WI38 (cell line): ENCODE measurements at regions not wholly inside any gene's neighbourhood (a gene's known extent, or its start where the extent isn't known, plus 50 kb on each side); places are given as distances from the start of the nearest gene placed in this dataset.

Experiments
- H3K4me3 ChIP-seq: 2 replicates; pipeline ENCODE4 v1.5.1; 2011; ENCODE audit warnings: low read depth, mild to moderate bottlenecking, control low read depth, low read length
- TF ChIP-seq, protein P1 (sequence below): IDR thresholded peaks from 2 replicates; pipeline ENCODE4 v1.5.1; 2012; ENCODE audit warnings: low read depth, mild to moderate bottlenecking, control low read depth, low read length

DNA sequence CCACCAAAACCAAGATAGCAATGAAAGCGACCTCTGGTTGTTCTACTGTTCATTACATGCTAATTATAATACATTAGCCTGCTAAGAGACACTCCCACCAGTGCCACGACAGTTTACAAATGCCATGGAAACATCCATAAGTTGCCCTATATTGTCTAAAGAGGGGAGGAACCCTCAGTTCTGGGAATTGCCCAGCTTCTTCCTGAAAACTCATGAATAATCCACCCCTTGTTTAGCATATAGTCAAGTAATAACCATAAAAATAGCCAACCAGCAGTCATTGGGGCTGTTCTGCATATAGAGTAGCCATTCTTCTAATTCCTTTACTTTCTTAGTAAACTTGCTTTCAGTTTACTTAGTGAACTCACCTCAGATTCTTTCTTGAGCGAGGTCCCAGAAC is 189.8 kb upstream of the SOX11 start:
- TF ChIP-seq, protein P1, sequence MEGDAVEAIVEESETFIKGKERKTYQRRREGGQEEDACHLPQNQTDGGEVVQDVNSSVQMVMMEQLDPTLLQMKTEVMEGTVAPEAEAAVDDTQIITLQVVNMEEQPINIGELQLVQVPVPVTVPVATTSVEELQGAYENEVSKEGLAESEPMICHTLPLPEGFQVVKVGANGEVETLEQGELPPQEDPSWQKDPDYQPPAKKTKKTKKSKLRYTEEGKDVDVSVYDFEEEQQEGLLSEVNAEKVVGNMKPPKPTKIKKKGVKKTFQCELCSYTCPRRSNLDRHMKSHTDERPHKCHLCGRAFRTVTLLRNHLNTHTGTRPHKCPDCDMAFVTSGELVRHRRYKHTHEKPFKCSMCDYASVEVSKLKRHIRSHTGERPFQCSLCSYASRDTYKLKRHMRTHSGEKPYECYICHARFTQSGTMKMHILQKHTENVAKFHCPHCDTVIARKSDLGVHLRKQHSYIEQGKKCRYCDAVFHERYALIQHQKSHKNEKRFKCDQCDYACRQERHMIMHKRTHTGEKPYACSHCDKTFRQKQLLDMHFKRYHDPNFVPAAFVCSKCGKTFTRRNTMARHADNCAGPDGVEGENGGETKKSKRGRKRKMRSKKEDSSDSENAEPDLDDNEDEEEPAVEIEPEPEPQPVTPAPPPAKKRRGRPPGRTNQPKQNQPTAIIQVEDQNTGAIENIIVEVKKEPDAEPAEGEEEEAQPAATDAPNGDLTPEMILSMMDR, result no peak
- H3K4me3 ChIP-seq, result no peak overlapping the region

DNA sequence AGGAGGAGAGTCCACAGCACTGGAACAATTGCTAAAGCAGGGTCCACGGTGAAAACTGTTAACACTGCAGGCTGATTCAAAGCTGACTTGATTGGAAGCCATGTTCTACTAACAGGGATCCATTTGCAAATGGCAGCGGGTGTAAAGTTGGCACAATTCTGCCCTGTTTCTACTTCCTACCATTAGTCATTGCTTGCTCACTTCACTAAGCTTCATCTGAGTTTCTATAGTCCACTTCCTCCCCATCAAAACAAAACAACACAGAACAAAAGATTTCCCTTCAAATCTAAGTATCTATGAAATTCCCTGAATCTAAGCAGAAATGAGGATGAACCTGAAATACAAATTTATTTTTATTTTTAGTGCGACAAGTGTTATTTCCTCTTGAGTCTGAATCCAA is 187.4 kb upstream of the SOX11 start:
- H3K4me3 ChIP-seq, result no peak overlapping the region
- TF ChIP-seq, protein P1, result no peak

DNA sequence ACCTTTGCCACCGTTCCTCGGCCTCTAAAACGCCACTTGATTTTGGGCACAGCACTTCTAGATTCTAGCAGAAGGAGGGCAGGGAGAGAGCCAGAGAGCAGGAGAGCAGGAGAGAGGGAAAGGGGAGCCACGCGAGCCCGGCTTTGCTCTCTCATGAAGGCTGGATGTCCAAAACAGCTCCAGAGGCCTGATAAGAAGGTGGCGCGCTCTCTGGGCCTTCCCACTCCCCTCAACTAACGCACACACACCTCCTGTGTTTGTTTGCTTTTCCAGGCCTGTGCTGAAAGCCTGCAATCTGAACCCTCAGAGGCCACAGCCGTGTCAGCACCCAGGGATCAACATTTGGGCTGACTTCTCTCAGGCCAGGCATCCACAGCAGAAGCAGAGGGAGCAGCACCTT is 184.8 kb upstream of the SOX11 start:
- TF ChIP-seq, protein P1, result no peak

DNA sequence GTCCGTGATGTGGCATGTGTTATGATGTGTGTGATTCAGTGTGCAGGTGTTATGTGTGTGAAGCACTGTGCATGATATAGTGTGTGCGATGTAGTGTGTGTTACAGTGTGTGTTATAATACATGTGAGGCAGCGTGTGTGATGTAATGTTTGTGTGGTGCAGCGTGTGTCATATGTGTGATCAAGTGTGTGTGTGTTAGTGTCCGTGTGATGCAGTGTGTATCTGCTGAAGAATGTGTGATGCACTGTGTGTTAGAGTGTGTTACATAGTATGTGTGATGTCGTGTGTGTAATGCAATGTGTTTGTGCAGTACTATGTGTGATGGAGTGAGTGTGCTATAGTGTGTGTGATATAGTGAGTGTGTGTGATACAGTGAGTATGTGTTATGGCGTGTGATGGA is 182.8 kb upstream of the SOX11 start:
- TF ChIP-seq, protein P1, result no peak

More for the DNA sequence above, 184.8 kb upstream of the SOX11 start:
- no peak overlapping the region for H3K4me3 ChIP-seq

DNA sequence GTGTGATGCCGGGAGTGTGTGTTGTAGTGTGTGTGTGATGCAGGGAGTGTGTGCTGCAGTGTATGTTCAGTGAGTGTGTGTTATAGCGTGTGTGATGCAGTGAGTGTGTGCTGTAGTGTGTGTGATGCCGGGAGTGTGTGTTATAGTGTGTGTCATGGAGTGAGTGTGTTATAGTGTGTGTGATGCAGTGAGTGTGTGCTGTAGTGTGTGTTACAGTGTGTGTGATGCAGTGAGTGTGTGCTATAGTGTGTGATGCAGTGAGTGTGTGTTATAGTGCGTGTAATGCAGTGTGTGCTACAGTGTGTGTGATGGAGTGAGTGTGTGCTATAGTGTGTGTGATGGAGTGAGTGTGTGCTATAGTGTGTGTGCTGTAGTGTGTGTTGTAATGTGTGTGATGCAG is 182.1 kb upstream of the SOX11 start:
- H3K4me3 ChIP-seq, result no peak overlapping the region
- TF ChIP-seq, protein P1, result no peak

More for the DNA sequence above, 182.8 kb upstream of the SOX11 start:
- H3K4me3 ChIP-seq, result no peak overlapping the region

DNA sequence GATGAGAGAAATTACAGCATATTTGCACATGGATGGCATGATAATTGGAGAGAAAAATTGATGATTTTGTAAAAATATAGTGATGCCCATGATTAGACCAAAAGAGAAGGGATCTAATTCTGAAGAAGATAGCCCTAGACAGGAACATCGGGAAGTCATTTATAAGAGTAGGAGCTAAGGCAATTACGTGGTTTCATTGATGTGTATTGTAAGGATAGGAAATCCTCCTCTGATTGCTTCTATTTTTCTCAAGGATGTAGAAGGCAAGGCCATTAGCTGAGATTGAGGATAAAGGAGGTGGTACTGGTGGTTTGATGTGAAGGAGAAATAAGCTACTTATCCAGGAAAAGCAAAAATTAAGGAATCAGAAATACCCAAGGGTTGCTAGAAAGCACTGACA is 176.5 kb upstream of the SOX11 start:
- H3K4me3 ChIP-seq, result no peak overlapping the region
- TF ChIP-seq, protein P1, result no peak

DNA sequence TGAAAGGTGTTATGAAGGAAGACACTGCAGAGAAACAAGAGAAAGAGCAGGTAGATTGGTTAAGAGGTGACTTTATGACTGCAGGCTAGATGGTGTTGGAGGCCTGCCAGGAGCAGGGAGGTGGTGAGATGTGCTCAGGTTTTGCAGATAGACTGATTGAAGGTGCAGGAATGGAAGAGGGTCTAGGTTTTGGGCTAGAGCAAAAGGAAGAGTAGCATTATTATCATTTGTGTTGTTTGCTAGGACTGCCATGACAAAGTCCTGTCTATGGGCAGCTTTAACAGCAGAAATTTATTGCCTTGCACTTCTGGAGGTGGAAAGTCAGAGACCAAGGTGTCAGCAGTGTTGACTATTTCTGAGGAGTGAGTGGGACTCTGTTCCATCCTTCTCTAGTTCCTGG is 172.9 kb upstream of the SOX11 start:
- TF ChIP-seq, protein P1, result no peak
- H3K4me3 ChIP-seq, result no peak overlapping the region
